HG02642 (cell line): ENCODE measurements at regions not wholly inside any gene's neighbourhood (a gene's known extent, or its start where the extent isn't known, plus 50 kb on each side); places are given as distances from the start of the nearest gene placed in this dataset.

Experiments
- ATAC-seq: cut with Tn5 transposase; IDR thresholded peaks from one replicate; pipeline ENCODE4 v1.9.1; 2021; ENCODE audit warnings: mild to moderate bottlenecking; ENCODE audit not compliant: unreplicated experiment, poor library complexity

GRCh38 chr14:98808494-98809407, 463.2 kb downstream of the BCL11B start:
- no peak for ATAC-seq

GRCh38 chr14:98816195-98816594, 455.8 kb downstream of the BCL11B start:
- no peak for ATAC-seq

GRCh38 chr14:98816720-98817119, 455.3 kb downstream of the BCL11B start:
- ATAC-seq, result no peak

- ATAC-seq, result no peak
Measured at GRCh38 chr14:98819132-98819866, 452.7 kb downstream of the BCL11B start.

- ATAC-seq, result no peak
Measured at GRCh38 chr14:98819867-98820206, 452.2 kb downstream of the BCL11B start.

DNA sequence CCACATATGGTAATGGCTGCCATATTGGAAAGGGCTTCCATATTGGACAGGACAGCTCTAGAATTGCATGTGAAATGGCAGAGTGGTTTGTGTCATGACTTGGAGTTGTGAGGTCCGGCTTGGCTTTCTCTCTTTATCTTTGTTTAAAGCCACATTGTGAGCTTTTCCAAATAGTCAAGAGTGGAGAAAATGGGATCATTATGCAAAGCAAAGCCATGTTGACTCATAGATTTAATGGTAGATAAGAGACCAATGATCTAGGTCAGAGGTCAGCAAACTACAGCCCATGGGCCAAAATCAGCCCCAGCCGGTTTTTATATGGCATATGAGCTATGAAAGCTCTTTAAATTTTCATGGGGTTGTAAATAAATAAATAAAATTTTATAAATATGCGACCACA, 449.1 kb downstream of the BCL11B start:
- ATAC-seq, result no peak

GRCh38 chr14:98826618-98827017, 445.4 kb downstream of the BCL11B start:
- ATAC-seq, result no peak

GRCh38 chr14:98834119-98834518, 437.9 kb downstream of the BCL11B start:
- ATAC-seq, result no peak

GRCh38 chr14:98835051-98835824, 436.8 kb downstream of the BCL11B start:
- no peak for ATAC-seq

DNA sequence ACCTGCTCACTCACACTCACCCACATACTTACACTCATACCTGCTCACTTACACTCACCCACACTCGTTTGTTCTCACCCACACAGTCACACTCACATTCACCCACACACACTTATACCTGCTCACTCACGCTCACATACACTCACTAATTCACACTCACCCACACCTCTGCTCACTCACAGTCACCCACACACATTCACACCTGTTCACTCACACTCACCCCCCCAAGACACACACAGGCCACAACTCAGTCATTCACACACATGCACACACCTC, 436.2 kb downstream of the BCL11B start:
- no peak for ATAC-seq

DNA sequence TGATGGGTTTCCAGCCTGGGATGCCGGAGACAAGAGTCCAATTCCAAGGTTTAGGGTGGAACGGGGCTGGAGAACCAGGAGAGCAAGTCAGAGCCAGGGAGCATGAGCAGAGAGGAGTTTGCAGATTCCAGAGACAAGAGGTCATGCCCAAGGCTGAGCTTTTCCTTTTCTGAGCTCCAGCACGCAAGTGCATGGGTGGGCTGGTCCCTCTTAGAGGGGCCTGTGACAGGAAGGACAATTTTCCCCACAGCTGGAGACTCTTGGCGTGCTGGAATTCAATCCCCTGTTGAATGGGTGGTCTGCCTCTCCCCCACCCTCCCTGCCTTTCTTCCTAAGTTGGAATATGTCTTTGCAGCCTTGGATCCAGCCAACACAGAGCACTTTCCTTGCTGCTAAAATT, 431.9 kb downstream of the BCL11B start:
- no peak for ATAC-seq

GRCh38 chr14:98840511-98840910, 431.5 kb downstream of the BCL11B start:
- ATAC-seq, result no peak

DNA sequence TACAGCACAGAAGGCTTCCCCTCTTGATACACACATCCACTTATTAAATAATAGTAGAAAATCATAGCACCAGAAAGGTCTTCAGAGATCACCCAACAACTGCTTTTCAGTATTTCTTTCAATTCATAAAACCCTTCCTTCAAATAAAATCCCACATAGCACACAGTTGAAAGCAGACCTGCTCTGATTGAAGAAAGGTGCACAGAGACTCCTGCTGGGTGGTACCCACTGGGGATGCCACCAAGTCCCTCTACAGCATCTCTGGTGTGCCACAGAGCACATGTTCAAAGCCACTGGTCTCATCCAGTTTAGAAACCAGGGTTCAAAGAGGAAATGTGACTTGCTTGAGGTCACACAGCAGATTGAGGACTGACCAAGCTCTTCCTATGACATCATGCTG, 427.5 kb downstream of the BCL11B start:
- no peak for ATAC-seq

GRCh38 chr14:98847521-98848468, 424.2 kb downstream of the BCL11B start:
- ATAC-seq, result no peak

- no peak for ATAC-seq
Measured at GRCh38 chr14:98853063-98853729, 418.8 kb downstream of the BCL11B start.

DNA sequence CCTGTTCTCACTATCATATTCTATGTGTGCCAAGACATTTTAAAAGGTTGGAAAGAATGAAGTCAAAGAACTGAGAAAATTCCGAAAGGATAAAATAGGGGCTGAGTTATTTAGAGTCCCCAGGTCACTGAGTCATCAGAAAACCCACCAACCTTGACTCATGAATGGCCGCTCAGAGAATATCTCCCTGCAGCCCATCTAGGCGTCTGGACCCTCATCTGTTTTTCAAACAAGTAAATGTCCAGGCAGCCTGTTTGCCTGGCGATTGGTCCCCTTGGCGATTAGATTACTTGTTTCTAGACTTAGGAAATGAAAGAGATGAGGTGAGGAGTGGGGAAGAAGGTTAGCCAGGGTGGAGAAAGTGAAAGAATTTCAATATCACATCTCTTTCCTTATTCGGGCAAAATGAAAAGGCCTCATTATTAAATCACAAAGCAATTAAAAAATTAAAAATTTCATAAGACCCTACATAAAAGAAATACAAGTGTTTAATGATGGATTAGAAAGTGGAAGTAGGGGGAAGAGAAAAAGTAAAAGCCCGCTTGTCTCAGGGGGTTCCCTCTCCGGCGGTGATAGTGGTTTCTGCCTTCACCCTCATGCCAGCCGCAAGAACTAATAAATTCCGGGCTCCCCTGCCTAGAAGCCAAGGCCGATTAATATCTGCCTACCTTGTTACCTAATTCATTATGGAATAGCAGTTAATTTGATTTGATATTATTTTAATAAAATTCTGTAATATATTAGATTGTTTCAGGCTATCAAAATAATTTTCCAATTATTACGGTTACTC, 415.9 kb downstream of the BCL11B start:
- ATAC-seq, result no peak

GRCh38 chr14:98858158-98858557, 413.8 kb downstream of the BCL11B start:
- ATAC-seq, result no peak

DNA sequence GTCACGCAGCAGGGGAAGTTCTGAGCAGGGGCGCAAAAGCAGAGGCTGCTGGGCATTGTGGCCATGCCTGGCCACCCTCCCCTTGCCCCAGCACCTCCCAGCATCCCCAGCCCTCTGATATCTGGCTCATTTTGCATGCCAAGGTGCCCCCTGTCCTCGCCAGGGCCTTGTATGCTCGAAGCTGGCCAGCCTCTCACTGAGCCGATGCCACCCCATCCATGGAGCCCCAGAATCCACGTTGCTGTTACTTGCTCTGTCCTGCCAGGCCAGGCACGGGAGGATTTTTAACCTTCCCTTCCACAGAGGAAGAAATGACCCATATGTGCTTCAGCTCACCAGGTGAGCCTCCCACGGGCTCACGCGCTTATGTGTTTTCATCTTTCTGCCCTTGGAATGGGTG, 413.4 kb downstream of the BCL11B start:
- no peak for ATAC-seq

GRCh38 chr14:98859301-98859700, 412.7 kb downstream of the BCL11B start:
- no peak for ATAC-seq
